ENCODE measurements at regions not wholly inside any gene's neighbourhood (a gene's known extent, or its start where the extent isn't known, plus 50 kb on each side); places are given as distances from the start of the nearest gene placed in this dataset.

GRCh38 chr16:66154801-66155200 lies 211.7 kb upstream of the CDH5 start:
- POLR2A ChIA-PET = no interaction called here

GRCh38 chr16:66152823-66153393 lies 213.6 kb upstream of the CDH5 start:
- Histone ChIP-seq H2AFZ (ENCODE audit: low read length) (no peak overlapping the region), H3K4me2 (ENCODE audit: low read length) (no peak overlapping the region), H3K4me3 (ENCODE audit: low read depth, low read length, poor library complexity, severe bottlenecking) (no peak overlapping the region), H4K20me1 (ENCODE audit: insufficient read depth, low read length) (no peaks in the 10 kb centered on the region), H3K27ac (ENCODE audit: low read depth, low read length, poor library complexity, severe bottlenecking) (no peak overlapping the region), H3K79me2 (ENCODE audit: insufficient read depth, low read depth, low read length) (no peaks in the 10 kb centered on the region), H3K9me2 (ENCODE audit: insufficient read depth, low read length) (no peaks in the 10 kb centered on the region), H3K36me3 (ENCODE audit: insufficient read depth, low read length) (no peaks in the 10 kb centered on the region), H3K4me1 (ENCODE audit: insufficient read depth, low read length, poor library complexity, severe bottlenecking) (no peaks in the 10 kb centered on the region), H3K9me3 (ENCODE audit: low read length) (no peaks in the 10 kb centered on the region)
- no peak for DNase-seq (ENCODE audit: low spot score)
- intact Hi-C loops (cut with micrococcal nuclease; ENCODE audit: unreplicated experiment) = no loop called here
- no TSS peak for BruUV-seq (replicated peaks)
- ChIA-PET CTCF (ENCODE audit: unreplicated experiment) (no interaction called here), POLR2A (no interaction called here)
- TF ChIP-seq EZH2phosphoT487 (IDR thresholded peaks at IDR 0.05; ENCODE audit: borderline replicate concordance, low read depth, low read length) = no peak
- no peak for TF ChIP-seq CTCF (conservative IDR thresholded peaks at IDR 0.05; ENCODE audit: low read length)

More at GRCh38 chr16:66154801-66155200, 211.7 kb upstream of the CDH5 start:
- no peaks in the 10 kb centered on the region for H3K9me2 ChIP-seq (ENCODE audit: insufficient read depth, low read length)
- DNase-seq (ENCODE audit: low spot score) = no peak
- H3K27ac ChIP-seq (ENCODE audit: low read depth, low read length, poor library complexity, severe bottlenecking) = no peak overlapping the region
- intact Hi-C loops (cut with micrococcal nuclease; ENCODE audit: unreplicated experiment) = no loop called here
- BruUV-seq (replicated peaks) = no TSS peak
- H3K4me3 ChIP-seq (ENCODE audit: low read depth, low read length, poor library complexity, severe bottlenecking) = no peak overlapping the region
- H3K4me1 ChIP-seq (ENCODE audit: insufficient read depth, low read length, poor library complexity, severe bottlenecking) = no peaks in the 10 kb centered on the region
- TF ChIP-seq EZH2phosphoT487 (IDR thresholded peaks at IDR 0.05; ENCODE audit: borderline replicate concordance, low read depth, low read length) (no peak), CTCF (conservative IDR thresholded peaks at IDR 0.05; ENCODE audit: low read length) (no peak)
- CTCF ChIA-PET (ENCODE audit: unreplicated experiment) = no interaction called here
- H3K4me2 ChIP-seq (ENCODE audit: low read length) = no peak overlapping the region
- no peaks in the 10 kb centered on the region for H3K36me3 ChIP-seq (ENCODE audit: insufficient read depth, low read length)
- H3K9me3 ChIP-seq (ENCODE audit: low read length) = no peaks in the 10 kb centered on the region
- H4K20me1 ChIP-seq (ENCODE audit: insufficient read depth, low read length) = no peaks in the 10 kb centered on the region
- no peak overlapping the region for H2AFZ ChIP-seq (ENCODE audit: low read length)
- H3K79me2 ChIP-seq (ENCODE audit: insufficient read depth, low read depth, low read length) = no peaks in the 10 kb centered on the region

- BruUV-seq (replicated peaks) = no TSS peak
- CTCF ChIA-PET (ENCODE audit: unreplicated experiment) = no interaction called here
Observed at GRCh38 chr16:66152181-66152580, 214.3 kb upstream of the CDH5 start.

More at GRCh38 chr16:66152181-66152580, 214.3 kb upstream of the CDH5 start:
- H4K20me1 ChIP-seq (ENCODE audit: insufficient read depth, low read length) = no peaks in the 10 kb centered on the region
- H2AFZ ChIP-seq (ENCODE audit: low read length) = no peak overlapping the region
- H3K79me2 ChIP-seq (ENCODE audit: insufficient read depth, low read depth, low read length) = no peaks in the 10 kb centered on the region
- no peak overlapping the region for H3K4me3 ChIP-seq (ENCODE audit: low read depth, low read length, poor library complexity, severe bottlenecking)
- H3K4me2 ChIP-seq (ENCODE audit: low read length) = no peak overlapping the region
- TF ChIP-seq EZH2phosphoT487 (IDR thresholded peaks at IDR 0.05; ENCODE audit: borderline replicate concordance, low read depth, low read length) (no peak), CTCF (conservative IDR thresholded peaks at IDR 0.05; ENCODE audit: low read length) (no peak)
- H3K36me3 ChIP-seq (ENCODE audit: insufficient read depth, low read length) = no peaks in the 10 kb centered on the region
- no peak for DNase-seq (ENCODE audit: low spot score)
- no peak overlapping the region for H3K27ac ChIP-seq (ENCODE audit: low read depth, low read length, poor library complexity, severe bottlenecking)
- POLR2A ChIA-PET = no interaction called here
- H3K9me3 ChIP-seq (ENCODE audit: low read length) = no peaks in the 10 kb centered on the region
- no peaks in the 10 kb centered on the region for H3K9me2 ChIP-seq (ENCODE audit: insufficient read depth, low read length)
- intact Hi-C loops (cut with micrococcal nuclease; ENCODE audit: unreplicated experiment) = no loop called here
- H3K4me1 ChIP-seq (ENCODE audit: insufficient read depth, low read length, poor library complexity, severe bottlenecking) = no peaks in the 10 kb centered on the region
